ENCODE measurements at regions not wholly inside any gene's neighbourhood (a gene's known extent, or its start where the extent isn't known, plus 50 kb on each side); places are given as distances from the start of the nearest gene placed in this dataset.

DNA sequence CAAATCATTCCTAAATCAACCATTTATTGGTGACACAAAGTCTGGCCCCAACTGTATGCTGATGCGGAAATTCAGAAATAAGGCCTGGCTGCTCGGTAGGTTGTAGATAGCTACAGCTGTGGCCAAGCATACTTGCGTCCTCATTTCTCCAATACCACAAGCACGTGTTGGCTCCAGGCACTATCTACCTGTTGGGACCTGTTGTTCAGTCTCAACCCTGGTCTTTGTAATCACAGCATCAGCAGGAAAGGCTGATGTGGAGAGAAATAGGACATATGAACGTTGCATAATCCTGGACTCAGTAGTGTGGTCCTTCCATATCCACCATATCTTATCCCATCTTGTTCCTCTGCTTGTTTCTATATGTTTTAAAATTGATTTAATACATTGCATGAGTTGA lies 212.6 kb downstream of the PMAIP1 start:
- TF ChIP-seq, protein P1, sequence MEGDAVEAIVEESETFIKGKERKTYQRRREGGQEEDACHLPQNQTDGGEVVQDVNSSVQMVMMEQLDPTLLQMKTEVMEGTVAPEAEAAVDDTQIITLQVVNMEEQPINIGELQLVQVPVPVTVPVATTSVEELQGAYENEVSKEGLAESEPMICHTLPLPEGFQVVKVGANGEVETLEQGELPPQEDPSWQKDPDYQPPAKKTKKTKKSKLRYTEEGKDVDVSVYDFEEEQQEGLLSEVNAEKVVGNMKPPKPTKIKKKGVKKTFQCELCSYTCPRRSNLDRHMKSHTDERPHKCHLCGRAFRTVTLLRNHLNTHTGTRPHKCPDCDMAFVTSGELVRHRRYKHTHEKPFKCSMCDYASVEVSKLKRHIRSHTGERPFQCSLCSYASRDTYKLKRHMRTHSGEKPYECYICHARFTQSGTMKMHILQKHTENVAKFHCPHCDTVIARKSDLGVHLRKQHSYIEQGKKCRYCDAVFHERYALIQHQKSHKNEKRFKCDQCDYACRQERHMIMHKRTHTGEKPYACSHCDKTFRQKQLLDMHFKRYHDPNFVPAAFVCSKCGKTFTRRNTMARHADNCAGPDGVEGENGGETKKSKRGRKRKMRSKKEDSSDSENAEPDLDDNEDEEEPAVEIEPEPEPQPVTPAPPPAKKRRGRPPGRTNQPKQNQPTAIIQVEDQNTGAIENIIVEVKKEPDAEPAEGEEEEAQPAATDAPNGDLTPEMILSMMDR (IDR thresholded peaks at IDR 0.05): no peak
- no peak for TF ChIP-seq POLR2A (IDR thresholded peaks at IDR 0.05)
- Histone ChIP-seq H3K4me1 (no peaks in the 10 kb centered on the region), H3K4me3 (no peak overlapping the region), H3K36me3 (no peaks in the 10 kb centered on the region), H3K9me3 (no peaks in the 10 kb centered on the region), H3K27me3 (no peaks in the 10 kb centered on the region), H3K27ac (no peak overlapping the region)
- no peak for ATAC-seq
- intact Hi-C loops (cut with DNase I): loop anchor here in 1 of 10 donors (10.0 kb wide), 1 partner anchor 62 kb away; no protein-coding TSS in a partner anchor
- DNase-seq: no peak
- 79 to 89% (median 85%) methylated on average over 5 of the region's 5 CpGs for WGBS, 4 donors

DNA sequence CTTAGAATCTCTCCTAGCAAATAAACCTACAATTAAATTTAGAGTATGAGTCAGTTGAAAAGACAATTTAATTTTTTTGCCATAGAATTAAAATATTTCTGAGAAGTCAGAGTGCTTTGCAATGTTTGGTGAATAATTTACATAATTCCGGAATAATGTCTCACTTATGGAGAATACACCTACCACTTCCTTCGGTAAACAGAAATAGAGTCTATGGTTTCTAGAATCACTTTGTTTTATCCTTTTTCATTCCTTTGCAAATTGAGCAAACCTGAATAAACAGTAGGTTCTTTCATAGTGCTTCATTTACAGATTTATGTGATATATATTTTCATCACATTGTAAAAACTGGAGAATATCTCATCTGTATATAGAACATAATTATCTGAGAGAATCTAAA lies 211.7 kb downstream of the PMAIP1 start:
- no peaks in the 10 kb centered on the region for H3K9me3 ChIP-seq
- no peak for ATAC-seq
- H3K36me3 ChIP-seq: no peaks in the 10 kb centered on the region
- TF ChIP-seq, protein P1 (IDR thresholded peaks at IDR 0.05): no peak
- no peak for TF ChIP-seq POLR2A (IDR thresholded peaks at IDR 0.05)
- intact Hi-C loops (cut with DNase I): loop anchor here in 1 of 10 donors (10.0 kb wide), 1 partner anchor 63 kb away; no protein-coding TSS in a partner anchor
- H3K27me3 ChIP-seq: no peaks in the 10 kb centered on the region
- no peak overlapping the region for H3K4me3 ChIP-seq
- DNase-seq: no peak
- H3K27ac ChIP-seq: no peak overlapping the region
- WGBS, 4 donors: 95 to 98% (median 97%) methylated on average over 2 of the region's 2 CpGs
- H3K4me1 ChIP-seq: no peaks in the 10 kb centered on the region

DNA sequence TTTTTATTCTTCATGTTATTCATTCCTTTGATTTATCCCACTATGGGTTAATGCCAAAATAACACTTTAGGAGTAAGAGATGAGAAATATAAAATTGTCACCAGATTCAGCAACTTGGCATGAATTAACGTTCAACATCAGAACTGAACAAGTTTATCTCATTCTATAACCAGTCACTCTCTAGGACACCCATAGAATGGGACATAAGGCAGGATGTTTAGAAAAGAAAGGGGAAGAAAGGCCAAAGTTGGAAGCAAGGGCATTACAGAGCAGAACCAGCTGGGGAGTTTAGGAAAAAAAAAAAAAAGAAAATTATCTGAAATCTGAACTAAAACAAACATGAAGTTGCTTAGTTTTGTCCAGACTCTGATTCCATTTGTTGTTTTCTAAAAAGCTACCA lies 211.0 kb downstream of the PMAIP1 start:
- H3K36me3 ChIP-seq: no peaks in the 10 kb centered on the region
- DNase-seq (no peak), ATAC-seq (no peak)
- H3K27ac ChIP-seq: no peak overlapping the region
- H3K4me1 ChIP-seq: no peaks in the 10 kb centered on the region
- no peak overlapping the region for H3K4me3 ChIP-seq
- no peaks in the 10 kb centered on the region for H3K27me3 ChIP-seq
- TF ChIP-seq, protein P1 (IDR thresholded peaks at IDR 0.05): no peak
- TF ChIP-seq POLR2A (IDR thresholded peaks at IDR 0.05): no peak
- 42 to 52% (median 49%) methylated on average over 1 of the region's 1 CpG for WGBS, 4 donors
- no peaks in the 10 kb centered on the region for H3K9me3 ChIP-seq
- intact Hi-C loops (cut with DNase I): loop anchor here in 1 of 10 donors (10.0 kb wide), 1 partner anchor 64 kb away; no protein-coding TSS in a partner anchor

DNA sequence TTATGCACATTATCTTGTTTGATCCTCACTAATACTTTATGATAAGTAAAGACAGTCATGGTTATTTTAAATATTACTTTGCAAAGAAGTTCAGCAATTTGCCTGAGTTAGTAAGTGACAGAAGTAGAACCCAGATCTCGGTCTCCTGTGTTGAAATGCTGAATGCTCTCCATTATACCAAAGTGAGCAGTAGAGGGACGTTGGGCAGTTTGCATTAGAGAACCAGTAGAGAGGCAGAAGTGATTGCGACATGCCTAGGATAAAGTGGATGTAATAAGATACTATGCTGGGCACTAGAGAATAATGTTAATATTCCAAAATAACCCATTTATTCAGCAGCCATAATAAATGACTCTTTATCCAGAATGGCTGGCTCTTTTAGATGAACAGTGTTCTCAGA lies 201.0 kb downstream of the PMAIP1 start:
- Histone ChIP-seq H3K27me3 (no peaks in the 10 kb centered on the region), H3K4me1 (no peaks in the 10 kb centered on the region), H3K27ac (no peak overlapping the region), H3K9me3 (peaks cover 0 to 2% (median 0%) of the 10 kb centered on the region in 12 donors), H3K36me3 (no peaks in the 10 kb centered on the region), H3K4me3 (no peak overlapping the region)
- 67 to 73% (median 68%) methylated on average over 3 of the region's 3 CpGs for WGBS, 4 donors
- intact Hi-C loops (cut with DNase I): no loop called here
- DNase-seq (no peak), ATAC-seq (no peak)
- TF ChIP-seq, protein P1 (IDR thresholded peaks at IDR 0.05): no peak
- TF ChIP-seq POLR2A (IDR thresholded peaks at IDR 0.05): no peak

Measured in heart left ventricle (tissue), 16 donors.